PC-9 (cell line): ENCODE measurements at regions not wholly inside any gene's neighbourhood (a gene's known extent, or its start where the extent isn't known, plus 50 kb on each side); places are given as distances from the start of the nearest gene placed in this dataset.

Experiments
- BruUV-seq: library from RNA; stranded (reverse); fragments of 400-500 nt; replicated peaks from 2 replicates; lab custom pipeline; 2021; lab: Mats Ljungman, UMichigan
- CTCF ChIA-PET: fragments of 300-600 bp; sonication (Branson Sonifier 250); formaldehyde crosslinking; loops from one replicate; lab custom pipeline; 2022; ENCODE audit warnings: antibody characterized with exemption; lab: Charles Lee
- POLR2A ChIA-PET: fragments of 300-600 bp; sonication (Branson Sonifier 250); formaldehyde crosslinking; loops from one replicate; lab custom pipeline; 2022; ENCODE audit warnings: antibody characterized with exemption; ENCODE audit not compliant: unreplicated experiment; lab: Charles Lee
- DNase-seq, 2 experiments: peaks; one replicate each; pipeline versions ENCODE4 v3.0.0 to v3.0.0-alpha.2; 2015 to 2022; ENCODE audit warnings: mixed read lengths in 1 of 2
- H2AFZ ChIP-seq: fragments of 200-600 bp; sonication (generic); 2 replicates; pipeline ENCODE4 v1.8.1; 2017; ENCODE audit warnings: antibody characterized with exemption
- H3F3A ChIP-seq: fragments of 200-600 bp; sonication (generic); 2 replicates; pipeline ENCODE4 v1.8.1; 2017; ENCODE audit warnings: antibody characterized with exemption, mild to moderate bottlenecking, low read depth; ENCODE audit not compliant: insufficient read depth
- H3K27ac ChIP-seq: fragments of 200-600 bp; sonication (generic); 2 replicates; pipeline ENCODE4 v1.6.1; 2016; ENCODE audit warnings: mixed run types
- H3K27me3 ChIP-seq: fragments of 200-600 bp; sonication (generic); 2 replicates; pipeline ENCODE4 v1.6.1; 2016; ENCODE audit warnings: low read depth, mixed run types; ENCODE audit not compliant: insufficient read depth
- H3K36me3 ChIP-seq: fragments of 200-600 bp; sonication (generic); 2 replicates; pipeline ENCODE4 v1.6.1; 2016; ENCODE audit warnings: low read depth, mixed run types
- H3K4me1 ChIP-seq: fragments of 200-600 bp; sonication (generic); replicated peaks from 2 replicates; pipeline ENCODE4 v1.6.1; 2016; ENCODE audit warnings: mixed run types; ENCODE audit not compliant: insufficient read depth
- H3K4me2 ChIP-seq: fragments of 200-600 bp; sonication (generic); 2 replicates; pipeline ENCODE4 v1.6.1; 2017; ENCODE audit warnings: mixed run types
- H3K4me3 ChIP-seq: fragments of 200-600 bp; sonication (generic); 2 replicates; pipeline ENCODE4 v1.6.1; 2016; ENCODE audit warnings: mixed run types
- H3K79me2 ChIP-seq: fragments of 200-600 bp; sonication (generic); 2 replicates; pipeline ENCODE4 v1.6.1; 2017; ENCODE audit warnings: low read depth, mixed run types
- H3K9me2 ChIP-seq: fragments of 200-600 bp; sonication (generic); 2 replicates; pipeline ENCODE4 v1.8.1; 2017; ENCODE audit warnings: mild to moderate bottlenecking; ENCODE audit not compliant: insufficient read depth
- H3K9me3 ChIP-seq: fragments of 200-600 bp; sonication (generic); 2 replicates; pipeline ENCODE4 v1.8.1; 2016; ENCODE audit warnings: low read depth; ENCODE audit not compliant: insufficient read depth
- H4K20me1 ChIP-seq: fragments of 200-600 bp; sonication (generic); 2 replicates; pipeline ENCODE4 v1.8.1; 2017; ENCODE audit not compliant: insufficient read depth
- CTCF ChIP-seq: fragments of 200-600 bp; sonication (generic); conservative IDR thresholded peaks from 2 replicates; pipeline ENCODE4 v1.6.1; 2017; ENCODE audit warnings: mixed run types, antibody characterized with exemption, mild to moderate bottlenecking, moderate library complexity
- EZH2 ChIP-seq: fragments of 200-600 bp; sonication (generic); IDR thresholded peaks from 2 replicates; pipeline ENCODE4 v1.8.0; 2017; ENCODE audit warnings: antibody characterized with exemption, low read depth
- intact Hi-C: fragments of 100-400 bp; cut with micrococcal nuclease; formaldehyde crosslinking; loops from one replicate; pipeline ENCODE4 v1.10.0; 2022; ENCODE audit not compliant: unreplicated experiment

GRCh38 chr1:64361974-64362373 is 108.0 kb upstream of the CACHD1 start:
- no peaks in the 10 kb centered on the region for H3K9me2 ChIP-seq
- DNase-seq, result no peak
- BruUV-seq, result no TSS peak

GRCh38 chr1:64363111-64363510 is 106.8 kb upstream of the CACHD1 start:
- no peak overlapping the region for H3K4me2 ChIP-seq
- TF ChIP-seq EZH2 (no peak), CTCF (no peak)
- H3K9me2 ChIP-seq, result no peaks in the 10 kb centered on the region
- no peak overlapping the region for H3K4me3 ChIP-seq
- intact Hi-C loops, result no loop called here
- BruUV-seq, result no TSS peak
- no peak overlapping the region for H3K27ac ChIP-seq
- ChIA-PET POLR2A (no interaction called here), CTCF (no interaction called here)
- no peak overlapping the region for H2AFZ ChIP-seq
- no peaks in the 10 kb centered on the region for H3K4me1 ChIP-seq
- H3K9me3 ChIP-seq, result no peaks in the 10 kb centered on the region
- no peaks in the 10 kb centered on the region for H3K79me2 ChIP-seq
- H3F3A ChIP-seq, result no peaks in the 10 kb centered on the region
- no peaks in the 10 kb centered on the region for H3K27me3 ChIP-seq
- H4K20me1 ChIP-seq, result no peaks in the 10 kb centered on the region
- no peak for DNase-seq
- H3K36me3 ChIP-seq, result no peaks in the 10 kb centered on the region

More at GRCh38 chr1:64361974-64362373, 108.0 kb upstream of the CACHD1 start:
- Histone ChIP-seq H3K27me3 (no peaks in the 10 kb centered on the region), H3K27ac (no peak overlapping the region), H3K9me3 (no peaks in the 10 kb centered on the region), H3K4me1 (no peaks in the 10 kb centered on the region), H2AFZ (no peak overlapping the region), H4K20me1 (no peaks in the 10 kb centered on the region), H3K36me3 (no peaks in the 10 kb centered on the region), H3F3A (no peaks in the 10 kb centered on the region), H3K79me2 (no peaks in the 10 kb centered on the region), H3K4me2 (no peak overlapping the region), H3K4me3 (no peak overlapping the region)
- ChIA-PET CTCF (no interaction called here), POLR2A (no interaction called here)
- intact Hi-C loops, result no loop called here
- no peak for TF ChIP-seq CTCF
- TF ChIP-seq EZH2, result no peak

GRCh38 chr1:64363616-64364015 is 106.3 kb upstream of the CACHD1 start:
- H3K79me2 ChIP-seq, result no peaks in the 10 kb centered on the region
- H3K9me3 ChIP-seq, result no peaks in the 10 kb centered on the region
- ChIA-PET POLR2A (no interaction called here), CTCF (no interaction called here)
- H3K4me1 ChIP-seq, result no peaks in the 10 kb centered on the region
- H3K36me3 ChIP-seq, result no peaks in the 10 kb centered on the region
- H2AFZ ChIP-seq, result no peak overlapping the region
- no peak overlapping the region for H3K4me2 ChIP-seq
- H4K20me1 ChIP-seq, result no peaks in the 10 kb centered on the region
- no peaks in the 10 kb centered on the region for H3K27me3 ChIP-seq
- H3K4me3 ChIP-seq, result no peak overlapping the region
- no peaks in the 10 kb centered on the region for H3K9me2 ChIP-seq
- BruUV-seq, result no TSS peak
- TF ChIP-seq CTCF, result no peak
- no peak for TF ChIP-seq EZH2
- intact Hi-C loops, result no loop called here
- H3F3A ChIP-seq, result no peaks in the 10 kb centered on the region
- H3K27ac ChIP-seq, result no peak overlapping the region
- no peak for DNase-seq
